Fibroblast of peridontal ligament (primary cell): ENCODE measurements at regions not wholly inside any gene's neighbourhood (a gene's known extent, or its start where the extent isn't known, plus 50 kb on each side); places are given as distances from the start of the nearest gene placed in this dataset.

Source experiments
- DNase-seq: peaks from one replicate; pipeline ENCODE4 v3.0.0-alpha.2; 2010; ENCODE audit errors: extremely low read depth

DNA sequence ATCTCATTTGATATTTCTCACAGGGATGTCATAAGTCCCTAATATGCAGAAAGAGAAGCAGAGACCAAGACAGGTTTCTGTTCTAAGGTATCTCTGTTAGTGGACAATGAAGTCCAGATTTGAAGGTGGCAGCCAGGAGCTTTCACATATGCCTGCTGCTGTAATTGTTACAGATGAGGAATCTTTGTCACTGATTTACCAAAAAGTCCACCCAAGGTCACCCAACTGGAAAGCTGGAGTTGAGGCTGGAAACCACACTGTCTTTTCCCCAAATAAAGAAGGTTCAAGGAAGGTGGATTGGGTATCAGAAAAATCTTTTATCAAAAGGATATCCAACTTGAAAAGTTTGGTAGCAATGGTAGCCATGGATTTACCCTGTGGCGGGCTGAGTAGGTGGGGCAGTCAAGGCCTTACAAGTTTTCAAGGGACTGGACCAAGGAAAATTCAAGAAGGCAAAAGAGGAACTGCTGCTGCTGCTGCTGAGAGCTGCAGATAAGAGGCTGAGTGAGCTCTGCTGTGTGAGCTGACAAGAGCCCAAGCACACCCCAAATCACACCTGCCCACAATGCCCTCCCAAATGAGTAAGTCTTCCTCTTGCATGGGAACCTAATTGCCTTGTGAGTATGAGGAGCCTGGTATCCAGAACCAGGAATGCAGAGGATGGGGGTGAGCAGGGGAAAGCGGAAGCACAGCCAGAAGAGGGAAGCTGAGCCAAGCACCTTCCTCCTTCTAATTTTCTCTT, 241.2 kb downstream of the ANAPC1 start:
- DNase-seq, result no peak

GRCh38 chr2:111643759-111644158, 240.2 kb downstream of the ANAPC1 start:
- DNase-seq, result no peak

- DNase-seq, result no peak
Observed at GRCh38 chr2:111647359-111647758, 236.6 kb downstream of the ANAPC1 start.

GRCh38 chr2:111652038-111652437, 232.0 kb downstream of the ANAPC1 start:
- no peak for DNase-seq

GRCh38 chr2:111652681-111653080, 231.3 kb downstream of the ANAPC1 start:
- DNase-seq, result no peak

DNA sequence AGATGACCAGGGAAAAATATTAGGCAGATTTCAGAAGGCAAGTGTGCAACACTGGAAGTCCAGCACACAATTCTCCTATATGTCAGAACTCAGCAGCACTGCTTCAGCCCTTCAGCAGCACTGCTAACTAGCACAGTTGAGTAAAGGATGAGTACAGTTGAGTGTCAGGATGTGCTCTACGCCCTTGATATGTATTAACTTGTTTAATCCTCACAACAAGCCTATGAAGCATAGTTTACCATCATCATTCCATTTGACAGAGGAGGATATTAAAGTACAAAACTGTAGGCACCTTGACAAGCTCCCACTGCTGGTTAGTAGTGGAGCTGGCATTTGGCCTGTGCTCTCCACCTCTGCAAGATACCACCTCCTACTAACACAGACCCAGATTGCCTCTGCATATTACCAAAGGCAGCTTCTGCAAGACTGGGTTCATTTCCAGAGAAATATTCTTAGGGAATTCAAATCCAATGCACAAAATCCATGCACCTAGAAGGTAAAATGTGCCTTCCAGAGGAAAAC, 230.8 kb downstream of the ANAPC1 start:
- DNase-seq, result no peak

GRCh38 chr2:111653913-111654312, 230.1 kb downstream of the ANAPC1 start:
- DNase-seq, result no peak

GRCh38 chr2:111654829-111655228, 229.2 kb downstream of the ANAPC1 start:
- DNase-seq, result no peak

- no peak for DNase-seq
Observed at GRCh38 chr2:111656436-111656835, 227.6 kb downstream of the ANAPC1 start.

- DNase-seq, result no peak
Observed at GRCh38 chr2:111656894-111657293, 227.1 kb downstream of the ANAPC1 start.

GRCh38 chr2:111657351-111657975, 226.5 kb downstream of the ANAPC1 start:
- no peak for DNase-seq

DNA sequence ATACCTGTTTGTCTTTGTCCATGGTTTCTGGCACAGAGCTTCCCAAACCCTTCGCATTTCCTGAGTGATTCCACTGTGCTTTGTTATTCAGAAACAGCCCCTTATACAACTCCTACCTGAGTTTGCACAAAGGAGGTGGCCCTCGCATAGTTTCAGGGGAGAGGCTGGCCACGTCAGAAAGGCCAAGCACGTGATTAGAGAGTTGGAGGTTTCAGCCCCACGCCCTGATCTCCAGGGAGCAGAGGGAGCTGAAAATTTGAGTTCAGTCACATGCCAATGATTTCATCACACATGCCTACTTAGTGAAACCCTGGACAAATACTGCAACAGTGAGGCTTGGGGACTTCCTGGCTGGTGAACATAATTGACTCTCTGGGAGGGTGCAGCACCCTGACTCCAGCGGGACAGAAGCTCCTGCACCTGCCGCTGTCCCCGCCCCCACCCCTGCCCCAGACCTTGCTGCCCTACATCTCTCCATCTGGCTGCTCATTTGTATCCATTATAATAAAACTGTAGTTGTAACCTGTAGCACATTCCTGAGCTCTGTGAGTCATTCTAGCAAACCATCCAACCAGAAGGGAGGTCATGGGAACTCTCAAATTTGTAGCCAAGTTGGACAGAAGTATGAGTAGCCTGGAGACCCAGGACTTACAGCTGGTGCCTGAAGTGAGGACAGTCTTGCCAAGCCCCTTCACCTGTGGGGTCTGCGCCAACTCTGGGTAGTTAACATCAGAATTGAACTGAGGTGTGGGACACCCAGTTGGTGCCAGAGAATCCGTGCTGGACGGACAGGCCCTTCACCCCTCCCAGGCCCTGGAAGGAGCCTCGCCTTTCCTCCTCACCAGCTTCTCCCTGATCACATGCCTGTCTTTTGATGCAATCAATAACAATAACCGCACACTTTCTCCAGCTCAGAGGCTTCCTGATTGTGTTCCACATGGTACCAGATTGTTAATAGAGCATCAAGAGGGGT, 224.3 kb downstream of the ANAPC1 start:
- DNase-seq, result peak; percentile 93

GRCh38 chr2:111660811-111661210, 223.2 kb downstream of the ANAPC1 start:
- DNase-seq, result no peak

- no peak for DNase-seq
Observed at GRCh38 chr2:111661286-111661940, 222.6 kb downstream of the ANAPC1 start.

- peak; percentile 86 for DNase-seq
Observed at GRCh38 chr2:111662039-111662770, 221.8 kb downstream of the ANAPC1 start.

- no peak for DNase-seq
Observed at GRCh38 chr2:111662771-111663470, 221.1 kb downstream of the ANAPC1 start.

GRCh38 chr2:111663471-111664274, 220.3 kb downstream of the ANAPC1 start:
- peak; percentile 35 for DNase-seq

DNA sequence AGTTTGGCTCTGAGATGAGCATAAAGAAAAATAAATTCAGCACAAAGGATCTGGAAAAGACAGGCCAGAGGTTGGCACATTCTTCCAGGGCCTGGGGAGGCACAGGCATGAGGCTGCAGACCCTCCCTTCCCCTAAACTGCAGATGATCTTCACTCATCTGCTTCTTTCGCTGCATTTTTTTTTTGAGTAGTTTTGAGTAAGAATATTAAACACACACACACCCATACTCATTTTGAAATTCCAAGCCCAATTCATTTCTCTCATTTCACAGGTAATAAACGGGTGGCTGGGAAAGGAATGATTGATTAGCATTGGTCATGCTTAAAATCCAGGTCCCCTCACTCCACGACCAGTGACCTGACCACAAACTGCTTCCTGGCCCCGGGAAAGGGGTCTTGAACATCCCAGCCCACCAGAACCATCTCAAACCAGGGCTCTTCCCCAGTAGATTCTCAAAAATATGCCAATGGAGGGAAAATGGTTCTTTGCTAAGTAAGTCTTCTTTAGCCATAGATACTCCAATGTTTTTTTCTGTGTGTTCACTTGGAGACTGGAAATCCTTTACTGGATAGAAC, 219.6 kb downstream of the ANAPC1 start:
- no peak for DNase-seq

DNA sequence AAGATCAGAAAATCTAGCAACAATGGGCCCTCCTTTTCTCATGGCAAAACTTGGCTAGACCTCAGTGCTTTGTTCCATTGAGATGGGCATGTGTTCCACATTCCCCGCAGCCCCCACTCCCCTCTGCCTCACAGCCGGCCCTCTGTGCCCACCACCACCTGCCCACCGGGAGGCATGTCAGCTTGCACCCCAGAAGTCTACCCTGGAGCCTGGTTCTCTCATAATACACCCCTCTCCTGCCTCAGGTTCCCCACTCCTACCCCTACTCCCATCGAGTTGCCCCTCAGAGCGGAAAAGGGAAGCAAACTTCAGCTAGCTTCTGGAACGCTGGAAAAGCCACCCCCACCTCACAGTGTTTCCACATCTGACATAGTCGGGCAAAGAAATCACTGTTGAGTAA, 219.0 kb downstream of the ANAPC1 start:
- DNase-seq, result no peak
